ENCODE measurements at regions not wholly inside any gene's neighbourhood (a gene's known extent, or its start where the extent isn't known, plus 50 kb on each side); places are given as distances from the start of the nearest gene placed in this dataset.

- TF ChIP-seq REST (IDR thresholded peaks at IDR 0.05; ENCODE audit: insufficient read depth in 1 of 2, low read depth in 2 of 2, low read length in 2 of 2) = no peak
- no peak for TF ChIP-seq SIN3A (IDR thresholded peaks at IDR 0.05; ENCODE audit: borderline replicate concordance, insufficient read depth, low read length)
- TF ChIP-seq FOXP2 (optimal IDR thresholded peaks at IDR 0.05; ENCODE audit: borderline replicate concordance, extremely low read depth, extremely low read length, insufficient read depth) = no peak
- TF ChIP-seq POLR2AphosphoS5 (IDR thresholded peaks at IDR 0.05; ENCODE audit: low read depth, low read length) = no peak
- no peak for TF ChIP-seq TAF1 (IDR thresholded peaks at IDR 0.05; ENCODE audit: borderline replicate concordance, insufficient read depth, low read length)
These were observed 52.0 kb downstream of the LRATD1 start for GRCh38 chr2:14684516-14684915.

GRCh38 chr2:14690926-14691325 is 58.4 kb downstream of the LRATD1 start:
- TF ChIP-seq POLR2AphosphoS5 (IDR thresholded peaks at IDR 0.05; ENCODE audit: low read depth, low read length) (no peak), REST (IDR thresholded peaks at IDR 0.05; ENCODE audit: insufficient read depth in 1 of 2, low read depth in 2 of 2, low read length in 2 of 2) (no peak), FOXP2 (optimal IDR thresholded peaks at IDR 0.05; ENCODE audit: borderline replicate concordance, extremely low read depth, extremely low read length, insufficient read depth) (no peak), TAF1 (IDR thresholded peaks at IDR 0.05; ENCODE audit: borderline replicate concordance, insufficient read depth, low read length) (no peak), SIN3A (IDR thresholded peaks at IDR 0.05; ENCODE audit: borderline replicate concordance, insufficient read depth, low read length) (no peak)

DNA sequence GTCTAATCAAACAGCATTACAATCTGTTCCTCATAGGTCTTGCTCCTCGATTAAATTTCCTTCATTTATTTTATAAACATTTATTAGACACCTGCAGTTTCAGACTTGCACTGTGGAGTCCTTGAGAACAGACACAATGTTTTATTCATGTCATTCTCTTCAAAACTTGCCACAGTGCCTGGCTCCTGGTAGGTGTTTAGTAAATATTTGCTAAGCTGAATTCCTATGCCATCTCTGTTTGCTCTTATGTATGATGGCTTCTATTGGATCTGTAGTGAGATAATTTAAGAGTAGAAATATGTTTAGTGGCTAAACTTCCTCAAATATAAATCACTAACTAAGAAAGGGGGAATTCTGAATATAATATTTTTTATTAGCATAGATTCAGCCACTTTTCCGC is 61.4 kb downstream of the LRATD1 start:
- TF ChIP-seq FOXP2 (optimal IDR thresholded peaks at IDR 0.05; ENCODE audit: borderline replicate concordance, extremely low read depth, extremely low read length, insufficient read depth) (no peak), POLR2AphosphoS5 (IDR thresholded peaks at IDR 0.05; ENCODE audit: low read depth, low read length) (no peak), TAF1 (IDR thresholded peaks at IDR 0.05; ENCODE audit: borderline replicate concordance, insufficient read depth, low read length) (no peak), REST (IDR thresholded peaks at IDR 0.05; ENCODE audit: insufficient read depth in 1 of 2, low read depth in 2 of 2, low read length in 2 of 2) (no peak), SIN3A (IDR thresholded peaks at IDR 0.05; ENCODE audit: borderline replicate concordance, insufficient read depth, low read length) (no peak)

DNA sequence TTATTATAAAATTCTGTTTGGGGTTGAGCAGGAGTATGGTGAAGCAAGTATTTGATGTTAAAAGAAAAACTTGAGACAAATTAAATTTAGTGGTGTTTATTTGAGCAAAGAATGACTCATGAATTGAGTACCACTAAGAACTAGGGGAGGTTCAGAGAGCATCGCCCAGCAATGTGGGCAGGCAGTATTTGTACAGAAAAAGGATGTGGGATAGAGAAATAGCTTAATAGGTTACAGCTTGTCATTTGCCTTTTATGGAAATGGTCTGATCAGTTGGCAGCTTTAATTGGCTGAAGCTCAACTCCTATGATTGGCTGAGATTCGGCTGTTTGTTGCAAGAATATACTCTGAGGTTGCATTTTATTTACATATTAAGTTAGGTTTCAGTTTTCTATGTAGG is 68.2 kb downstream of the LRATD1 start:
- TF ChIP-seq REST (IDR thresholded peaks at IDR 0.05; ENCODE audit: insufficient read depth in 1 of 2, low read depth in 2 of 2, low read length in 2 of 2) (no peak), POLR2AphosphoS5 (IDR thresholded peaks at IDR 0.05; ENCODE audit: low read depth, low read length) (no peak), FOXP2 (optimal IDR thresholded peaks at IDR 0.05; ENCODE audit: borderline replicate concordance, extremely low read depth, extremely low read length, insufficient read depth) (no peak), TAF1 (IDR thresholded peaks at IDR 0.05; ENCODE audit: borderline replicate concordance, insufficient read depth, low read length) (no peak), SIN3A (IDR thresholded peaks at IDR 0.05; ENCODE audit: borderline replicate concordance, insufficient read depth, low read length) (no peak)

DNA sequence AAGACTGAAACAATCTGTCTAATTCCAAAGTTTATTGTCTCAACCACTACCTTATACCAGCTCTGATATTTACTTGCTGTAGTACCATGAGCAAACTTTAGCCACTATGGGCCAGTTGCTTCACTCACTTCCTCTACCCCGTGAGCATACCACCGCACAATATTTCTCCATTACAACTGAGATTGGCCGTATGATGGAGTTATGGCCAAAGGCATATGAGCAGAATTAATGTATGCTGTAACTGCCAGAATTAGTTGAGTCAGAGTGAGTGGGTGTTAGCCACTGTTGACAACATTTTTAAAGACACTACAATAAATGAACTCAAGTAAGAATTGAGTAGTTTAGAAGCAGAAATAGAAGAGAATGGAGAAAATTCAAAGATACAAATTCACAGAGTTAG is 69.7 kb downstream of the LRATD1 start:
- TF ChIP-seq REST (IDR thresholded peaks at IDR 0.05; ENCODE audit: insufficient read depth in 1 of 2, low read depth in 2 of 2, low read length in 2 of 2) = no peak
- TF ChIP-seq FOXP2 (optimal IDR thresholded peaks at IDR 0.05; ENCODE audit: borderline replicate concordance, extremely low read depth, extremely low read length, insufficient read depth) = no peak
- TF ChIP-seq SIN3A (IDR thresholded peaks at IDR 0.05; ENCODE audit: borderline replicate concordance, insufficient read depth, low read length) = no peak
- no peak for TF ChIP-seq TAF1 (IDR thresholded peaks at IDR 0.05; ENCODE audit: borderline replicate concordance, insufficient read depth, low read length)
- no peak for TF ChIP-seq POLR2AphosphoS5 (IDR thresholded peaks at IDR 0.05; ENCODE audit: low read depth, low read length)

Data from PFSK-1 (cell line).